Activated T-helper 17 cell treated with anti-CD3 and anti-CD28 coated beads, Interleukin-2, amount 50 U/mL, for 72 hours (primary cell): ENCODE measurements at regions not wholly inside any gene's neighbourhood (a gene's known extent, or its start where the extent isn't known, plus 50 kb on each side); places are given as distances from the start of the nearest gene placed in this dataset.

Experiments
- ATAC-seq: fragments of 150-1000 bp; cut with Tn5 transposase; replicated peaks from 2 replicates; pipeline ENCODE4 v1.10.0; 2021; ENCODE audit warnings: mild to moderate bottlenecking, moderate library complexity
- H3K27ac Mint-ChIP-seq: one replicate; pipeline ENCODE4 v1.8.0; 2022; ENCODE audit warnings: mixed read lengths
- H3K27me3 Mint-ChIP-seq: one replicate; pipeline ENCODE4 v1.8.0; 2022; ENCODE audit warnings: mixed read lengths
- H3K36me3 Mint-ChIP-seq: one replicate; pipeline ENCODE4 v1.8.0; 2022; ENCODE audit warnings: low read depth, mild to moderate bottlenecking, mixed read lengths
- H3K4me1 Mint-ChIP-seq: one replicate; pipeline ENCODE4 v1.8.0; 2022; ENCODE audit warnings: mixed read lengths
- H3K4me3 Mint-ChIP-seq: one replicate; pipeline ENCODE4 v1.8.0; 2022; ENCODE audit warnings: mild to moderate bottlenecking, mixed read lengths
- H3K9me3 Mint-ChIP-seq: one replicate; pipeline ENCODE4 v1.8.0; 2022; ENCODE audit warnings: mixed read lengths

GRCh38 chr3:44048196-44048924 is 193.3 kb upstream of the TOPAZ1 start:
- Mint-ChIP-seq H3K27me3 (peaks cover 31% of the 10 kb centered on the region), H3K27ac (no peak overlapping the region), H3K9me3 (no peaks in the 10 kb centered on the region), H3K4me1 (no peaks in the 10 kb centered on the region), H3K36me3 (no peaks in the 10 kb centered on the region), H3K4me3 (no peak overlapping the region)
- no peak for ATAC-seq

GRCh38 chr3:44048949-44049348 is 192.7 kb upstream of the TOPAZ1 start:
- Mint-ChIP-seq H3K4me1 (no peaks in the 10 kb centered on the region), H3K27me3 (peaks cover 34% of the 10 kb centered on the region), H3K4me3 (no peak overlapping the region), H3K27ac (no peak overlapping the region), H3K9me3 (no peaks in the 10 kb centered on the region), H3K36me3 (no peaks in the 10 kb centered on the region)
- ATAC-seq, result no peak

- Mint-ChIP-seq H3K27me3 (peaks cover 39% of the 10 kb centered on the region), H3K27ac (no peak overlapping the region), H3K4me3 (no peak overlapping the region), H3K4me1 (no peaks in the 10 kb centered on the region), H3K9me3 (no peaks in the 10 kb centered on the region), H3K36me3 (no peaks in the 10 kb centered on the region)
- ATAC-seq, result no peak
Observed at GRCh38 chr3:44050101-44050500, 191.6 kb upstream of the TOPAZ1 start.

GRCh38 chr3:44050867-44051266 is 190.8 kb upstream of the TOPAZ1 start:
- Mint-ChIP-seq H3K27ac (no peak overlapping the region), H3K36me3 (no peaks in the 10 kb centered on the region), H3K27me3 (peaks cover 39% of the 10 kb centered on the region), H3K4me3 (no peak overlapping the region), H3K4me1 (no peaks in the 10 kb centered on the region), H3K9me3 (no peaks in the 10 kb centered on the region)
- ATAC-seq, result no peak

GRCh38 chr3:44055951-44056350 is 185.7 kb upstream of the TOPAZ1 start:
- Mint-ChIP-seq H3K4me1 (peaks cover 5% of the 10 kb centered on the region), H3K27me3 (peaks cover 43% of the 10 kb centered on the region), H3K9me3 (no peaks in the 10 kb centered on the region), H3K4me3 (no peak overlapping the region), H3K27ac (no peak overlapping the region), H3K36me3 (no peaks in the 10 kb centered on the region)
- no peak for ATAC-seq

- H3K9me3 Mint-ChIP-seq, result no peaks in the 10 kb centered on the region
- ATAC-seq, result no peak
- H3K27me3 Mint-ChIP-seq, result peaks cover 39% of the 10 kb centered on the region
- H3K4me3 Mint-ChIP-seq, result no peak overlapping the region
- H3K27ac Mint-ChIP-seq, result no peak overlapping the region
- no peaks in the 10 kb centered on the region for H3K36me3 Mint-ChIP-seq
- peaks cover 5% of the 10 kb centered on the region for H3K4me1 Mint-ChIP-seq
Observed at GRCh38 chr3:44056446-44057240, 185.0 kb upstream of the TOPAZ1 start.

GRCh38 chr3:44058022-44058867 is 183.4 kb upstream of the TOPAZ1 start:
- Mint-ChIP-seq H3K4me1 (peaks cover 5% of the 10 kb centered on the region), H3K27ac (no peak overlapping the region), H3K36me3 (no peaks in the 10 kb centered on the region), H3K9me3 (no peaks in the 10 kb centered on the region), H3K27me3 (peaks cover 42% of the 10 kb centered on the region), H3K4me3 (no peak overlapping the region)
- ATAC-seq, result peak; percentile 74

- Mint-ChIP-seq H3K4me1 (peaks cover 5% of the 10 kb centered on the region), H3K36me3 (no peaks in the 10 kb centered on the region), H3K9me3 (no peaks in the 10 kb centered on the region), H3K27ac (no peak overlapping the region), H3K27me3 (peaks cover 44% of the 10 kb centered on the region), H3K4me3 (no peak overlapping the region)
- ATAC-seq, result peak; percentile 19
Observed at GRCh38 chr3:44058868-44059203, 182.8 kb upstream of the TOPAZ1 start.

- Mint-ChIP-seq H3K27ac (no peak overlapping the region), H3K36me3 (no peaks in the 10 kb centered on the region), H3K4me3 (no peak overlapping the region), H3K9me3 (no peaks in the 10 kb centered on the region), H3K27me3 (peaks cover 39% of the 10 kb centered on the region), H3K4me1 (peaks cover 5% of the 10 kb centered on the region)
- no peak for ATAC-seq
Observed at GRCh38 chr3:44060164-44060563, 181.5 kb upstream of the TOPAZ1 start.

GRCh38 chr3:44061268-44061667 is 180.4 kb upstream of the TOPAZ1 start:
- H3K36me3 Mint-ChIP-seq, result no peaks in the 10 kb centered on the region
- no peak for ATAC-seq
- H3K27ac Mint-ChIP-seq, result no peak overlapping the region
- peaks cover 5% of the 10 kb centered on the region for H3K4me1 Mint-ChIP-seq
- no peaks in the 10 kb centered on the region for H3K9me3 Mint-ChIP-seq
- H3K4me3 Mint-ChIP-seq, result no peak overlapping the region
- H3K27me3 Mint-ChIP-seq, result peaks cover 38% of the 10 kb centered on the region

- peaks cover 37% of the 10 kb centered on the region for H3K27me3 Mint-ChIP-seq
Observed at GRCh38 chr3:44061961-44062360, 179.7 kb upstream of the TOPAZ1 start.

GRCh38 chr3:44065311-44066094 is 176.2 kb upstream of the TOPAZ1 start:
- Mint-ChIP-seq H3K36me3 (no peaks in the 10 kb centered on the region), H3K9me3 (no peaks in the 10 kb centered on the region), H3K4me3 (no peak overlapping the region), H3K4me1 (no peaks in the 10 kb centered on the region), H3K27me3 (peaks cover 31% of the 10 kb centered on the region), H3K27ac (no peak overlapping the region)
- ATAC-seq, result no peak

More at GRCh38 chr3:44061961-44062360, 179.7 kb upstream of the TOPAZ1 start:
- no peaks in the 10 kb centered on the region for H3K36me3 Mint-ChIP-seq
- no peaks in the 10 kb centered on the region for H3K9me3 Mint-ChIP-seq
- no peak overlapping the region for H3K4me3 Mint-ChIP-seq
- peaks cover 5% of the 10 kb centered on the region for H3K4me1 Mint-ChIP-seq
- H3K27ac Mint-ChIP-seq, result no peak overlapping the region
- ATAC-seq, result no peak

- no peak overlapping the region for H3K27ac Mint-ChIP-seq
- H3K4me3 Mint-ChIP-seq, result no peak overlapping the region
- no peaks in the 10 kb centered on the region for H3K36me3 Mint-ChIP-seq
- no peaks in the 10 kb centered on the region for H3K4me1 Mint-ChIP-seq
- no peaks in the 10 kb centered on the region for H3K9me3 Mint-ChIP-seq
- ATAC-seq, result no peak
- H3K27me3 Mint-ChIP-seq, result peaks cover 27% of the 10 kb centered on the region
Observed at GRCh38 chr3:44066806-44067205, 174.9 kb upstream of the TOPAZ1 start.

- Mint-ChIP-seq H3K9me3 (no peaks in the 10 kb centered on the region), H3K27ac (no peak overlapping the region), H3K36me3 (no peaks in the 10 kb centered on the region), H3K4me1 (no peaks in the 10 kb centered on the region), H3K27me3 (peaks cover 22% of the 10 kb centered on the region), H3K4me3 (no peak overlapping the region)
- ATAC-seq, result no peak
Observed at GRCh38 chr3:44067431-44067830, 174.3 kb upstream of the TOPAZ1 start.
